Activated CD4-positive, alpha-beta T cell treated with anti-CD3 and anti-CD28 coated beads for 1 hour (primary cell): ENCODE measurements at regions not wholly inside any gene's neighbourhood (a gene's known extent, or its start where the extent isn't known, plus 50 kb on each side); places are given as distances from the start of the nearest gene placed in this dataset.

Source experiments
- DNase-seq: peaks from one replicate; pipeline ENCODE4 v3.0.0-alpha.2; 2020

- no peak for DNase-seq
Observed at GRCh38 chr20:21575981-21576740, 62.3 kb upstream of the NKX2-2 start.

- no peak for DNase-seq
Observed at GRCh38 chr20:21575167-21575566, 61.3 kb upstream of the NKX2-2 start.

- DNase-seq, result no peak
Observed at GRCh38 chr20:21574443-21574842, 60.6 kb upstream of the NKX2-2 start.

GRCh38 chr20:21573259-21573658 is 59.4 kb upstream of the NKX2-2 start:
- DNase-seq, result no peak

GRCh38 chr20:21571841-21572690 is 58.2 kb upstream of the NKX2-2 start:
- no peak for DNase-seq

- DNase-seq, result no peak
Observed at GRCh38 chr20:21570285-21570992, 56.6 kb upstream of the NKX2-2 start.

- no peak for DNase-seq
Observed at GRCh38 chr20:21569586-21569985, 55.7 kb upstream of the NKX2-2 start.

- DNase-seq, result no peak
Observed at GRCh38 chr20:21564127-21564773, 50.4 kb upstream of the NKX2-2 start.
